Mesothelial cell of epicardium (in vitro differentiated cells): ENCODE measurements at regions not wholly inside any gene's neighbourhood (a gene's known extent, or its start where the extent isn't known, plus 50 kb on each side); places are given as distances from the start of the nearest gene placed in this dataset.
"Not testable (repeated sequence)": the region's sequence is repeated elsewhere in the genome, so short reads cannot be mapped to it uniquely, and the experiment has no call there.

ENCODE experiments used
- DNase-seq, 2 experiments: peaks; one replicate each; pipeline ENCODE4 v3.0.0; 2021; ENCODE audit warnings: low spot score in 2 of 2; ENCODE audit not compliant: unreplicated experiment in 2 of 2
- H3K27ac Mint-ChIP-seq: 2 replicates; pipeline ENCODE4 v1.8.0; 2021; ENCODE audit warnings: mixed read lengths
- H3K27me3 Mint-ChIP-seq: 2 replicates; pipeline ENCODE4 v1.8.0; 2021; ENCODE audit warnings: low read depth, mixed read lengths
- H3K36me3 Mint-ChIP-seq: 2 replicates; pipeline ENCODE4 v1.8.0; 2021; ENCODE audit warnings: mixed read lengths
- H3K4me1 Mint-ChIP-seq: 2 replicates; pipeline ENCODE4 v1.8.0; 2021; ENCODE audit warnings: mixed read lengths
- H3K4me3 Mint-ChIP-seq: 2 replicates; pipeline ENCODE4 v1.8.0; 2021; ENCODE audit warnings: mild to moderate bottlenecking, moderate library complexity, mixed read lengths
- H3K9me3 Mint-ChIP-seq: 2 replicates; pipeline ENCODE4 v1.8.0; 2021; ENCODE audit warnings: mixed read lengths
- TF ChIP-seq, protein P1 (sequence below): fragments of 200-600 bp; sonication (generic); IDR thresholded peaks from one replicate; pipeline ENCODE4 v1.5.0; 2021; ENCODE audit warnings: antibody characterized with exemption; ENCODE audit not compliant: unreplicated experiment

DNA sequence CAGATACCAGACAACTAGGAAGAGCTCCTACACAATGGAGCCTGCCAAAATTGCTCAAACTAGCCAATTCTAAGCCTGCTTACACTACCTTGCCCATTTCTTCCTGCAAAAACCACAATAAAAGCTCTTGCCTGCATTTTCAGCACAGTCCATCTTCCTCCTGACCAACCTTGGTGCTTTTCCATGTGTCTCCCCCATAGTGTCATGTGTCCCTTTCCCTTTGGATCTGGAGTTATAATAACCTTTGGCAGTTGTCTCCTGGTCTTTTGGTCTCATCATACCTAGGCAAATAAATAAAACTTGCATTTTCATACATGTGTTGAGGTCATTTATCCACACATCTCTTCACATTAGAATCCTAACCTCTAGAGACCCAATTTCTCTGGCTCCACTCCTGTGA is 203.1 kb upstream of the TRPC4 start:
- Mint-ChIP-seq H3K9me3 (peaks cover 9% of the 10 kb centered on the region), H3K27me3 (no peaks in the 10 kb centered on the region), H3K27ac (no peak overlapping the region), H3K4me3 (no peak overlapping the region), H3K36me3 (no peaks in the 10 kb centered on the region), H3K4me1 (peaks cover 4% of the 10 kb centered on the region)
- TF ChIP-seq, protein P1, sequence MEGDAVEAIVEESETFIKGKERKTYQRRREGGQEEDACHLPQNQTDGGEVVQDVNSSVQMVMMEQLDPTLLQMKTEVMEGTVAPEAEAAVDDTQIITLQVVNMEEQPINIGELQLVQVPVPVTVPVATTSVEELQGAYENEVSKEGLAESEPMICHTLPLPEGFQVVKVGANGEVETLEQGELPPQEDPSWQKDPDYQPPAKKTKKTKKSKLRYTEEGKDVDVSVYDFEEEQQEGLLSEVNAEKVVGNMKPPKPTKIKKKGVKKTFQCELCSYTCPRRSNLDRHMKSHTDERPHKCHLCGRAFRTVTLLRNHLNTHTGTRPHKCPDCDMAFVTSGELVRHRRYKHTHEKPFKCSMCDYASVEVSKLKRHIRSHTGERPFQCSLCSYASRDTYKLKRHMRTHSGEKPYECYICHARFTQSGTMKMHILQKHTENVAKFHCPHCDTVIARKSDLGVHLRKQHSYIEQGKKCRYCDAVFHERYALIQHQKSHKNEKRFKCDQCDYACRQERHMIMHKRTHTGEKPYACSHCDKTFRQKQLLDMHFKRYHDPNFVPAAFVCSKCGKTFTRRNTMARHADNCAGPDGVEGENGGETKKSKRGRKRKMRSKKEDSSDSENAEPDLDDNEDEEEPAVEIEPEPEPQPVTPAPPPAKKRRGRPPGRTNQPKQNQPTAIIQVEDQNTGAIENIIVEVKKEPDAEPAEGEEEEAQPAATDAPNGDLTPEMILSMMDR: no peak
- no peak for DNase-seq

DNA sequence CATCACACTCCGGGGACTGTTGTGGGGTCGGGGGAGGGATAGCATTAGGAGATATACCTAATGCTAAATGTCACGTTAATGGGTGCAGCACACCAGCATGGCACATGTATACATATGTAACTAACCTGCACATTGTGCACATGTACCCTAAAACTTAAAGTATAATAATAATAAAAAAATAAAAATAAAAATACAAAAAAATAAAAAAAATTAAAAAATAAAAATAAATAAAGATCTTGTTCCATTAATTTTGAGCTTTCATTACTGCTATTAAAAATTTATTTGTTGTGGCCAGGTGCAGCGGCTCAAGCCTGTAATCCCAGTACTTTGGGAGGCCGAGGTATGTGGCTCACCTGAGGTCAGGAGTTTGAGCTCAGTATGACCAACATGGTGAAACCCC is 201.8 kb upstream of the TRPC4 start:
- not testable (repeated sequence) for DNase-seq, H3K27ac Mint-ChIP-seq, H3K4me3 Mint-ChIP-seq, H3K27me3 Mint-ChIP-seq, H3K4me1 Mint-ChIP-seq, H3K36me3 Mint-ChIP-seq
- H3K9me3 Mint-ChIP-seq: peaks cover 13% of the 10 kb centered on the region

DNA sequence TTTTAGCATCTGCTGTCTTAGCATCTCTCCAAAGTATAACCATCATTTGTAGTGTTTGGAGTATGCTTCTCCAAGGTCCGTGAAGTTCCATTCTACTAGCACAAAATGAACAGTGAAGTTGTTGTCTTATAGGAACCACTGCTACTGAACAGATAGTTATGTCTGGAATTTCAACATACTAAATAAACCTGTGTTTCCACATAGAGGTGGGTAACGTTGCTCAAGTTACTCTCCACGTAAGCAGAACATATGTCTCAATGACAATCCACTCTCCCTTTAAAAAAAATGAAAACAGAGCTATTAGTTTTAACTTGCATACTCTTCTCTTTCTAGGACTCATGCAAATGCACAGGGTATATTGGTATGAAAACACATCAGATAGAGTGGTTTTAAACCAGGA is 184.3 kb upstream of the TRPC4 start:
- Mint-ChIP-seq H3K27ac (no peak overlapping the region), H3K27me3 (no peaks in the 10 kb centered on the region), H3K4me3 (no peak overlapping the region), H3K9me3 (peaks cover 20% of the 10 kb centered on the region), H3K4me1 (peaks cover 7% of the 10 kb centered on the region), H3K36me3 (peaks cover 9% of the 10 kb centered on the region)
- DNase-seq: no peak
- TF ChIP-seq, protein P1: no peak

DNA sequence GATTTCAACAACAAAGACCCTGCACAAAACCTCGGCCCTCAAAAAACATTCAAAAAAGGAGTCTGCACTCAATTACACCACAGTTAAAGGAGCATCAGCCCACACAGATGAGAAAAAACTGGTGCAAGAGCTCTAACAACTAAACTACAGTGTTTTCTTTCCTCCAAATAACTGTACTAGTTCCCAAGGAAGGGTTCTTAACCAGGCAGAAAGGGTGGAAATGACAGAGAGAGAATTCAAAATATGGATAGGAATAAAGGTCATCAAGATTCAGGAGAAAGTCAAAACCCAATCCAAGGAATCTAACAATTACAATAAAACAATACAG is 176.4 kb upstream of the TRPC4 start:
- TF ChIP-seq, protein P1: no peak
- H3K9me3 Mint-ChIP-seq: peaks cover 40% of the 10 kb centered on the region
- peaks cover 27% of the 10 kb centered on the region for H3K36me3 Mint-ChIP-seq

DNA sequence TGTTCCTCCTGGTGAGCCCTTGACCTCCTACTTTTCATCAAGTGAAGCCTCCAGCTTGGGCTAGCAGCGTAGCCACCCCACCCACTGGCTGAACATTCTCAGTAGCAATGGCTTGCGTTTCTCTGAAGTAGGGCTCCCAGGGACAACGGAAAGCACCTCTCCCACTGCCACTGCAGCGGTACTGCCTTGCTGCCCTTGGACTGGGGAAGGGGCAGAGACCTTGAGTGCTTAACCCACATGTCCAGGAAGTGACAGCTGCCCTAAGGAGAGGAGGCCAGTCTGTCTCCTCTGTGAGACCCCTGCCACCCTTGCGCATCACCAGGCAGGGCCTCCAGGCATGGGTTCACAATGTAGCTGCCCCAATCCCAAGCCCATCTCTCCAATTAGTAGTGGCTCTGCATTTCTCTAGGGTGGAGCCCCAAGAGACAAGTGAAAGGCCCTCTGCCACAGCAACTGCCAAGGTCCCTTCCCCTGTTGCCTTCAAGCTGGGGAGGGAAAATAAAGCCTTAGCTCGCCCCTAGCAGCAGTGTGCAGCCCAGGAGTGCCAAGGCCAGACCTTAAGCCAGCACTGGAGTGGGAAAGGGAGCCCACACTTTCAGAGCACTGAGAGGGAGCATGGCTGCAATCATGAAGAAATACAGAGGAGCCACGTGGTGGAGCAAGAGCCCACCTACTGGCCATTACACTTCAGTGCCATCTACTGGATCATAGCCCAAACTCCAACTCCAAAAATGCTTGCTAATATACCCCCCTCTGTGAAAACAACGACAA is 175.9 kb upstream of the TRPC4 start:
- Mint-ChIP-seq H3K4me3 (no peak overlapping the region), H3K27ac (no peak overlapping the region), H3K9me3 (peaks cover 34% of the 10 kb centered on the region), H3K4me1 (no peaks in the 10 kb centered on the region), H3K36me3 (peaks cover 23% of the 10 kb centered on the region), H3K27me3 (no peaks in the 10 kb centered on the region)
- DNase-seq: no peak
- TF ChIP-seq, protein P1: no peak

More for the DNA sequence above, 176.4 kb upstream of the TRPC4 start:
- Mint-ChIP-seq H3K27ac (no peak overlapping the region), H3K4me3 (no peak overlapping the region), H3K4me1 (no peaks in the 10 kb centered on the region), H3K27me3 (no peaks in the 10 kb centered on the region)
- DNase-seq: no peak

- peaks cover 30% of the 10 kb centered on the region for H3K9me3 Mint-ChIP-seq
- no peak overlapping the region for H3K4me3 Mint-ChIP-seq
- H3K27me3 Mint-ChIP-seq: no peaks in the 10 kb centered on the region
- DNase-seq: no peak
- no peaks in the 10 kb centered on the region for H3K4me1 Mint-ChIP-seq
- peaks cover 18% of the 10 kb centered on the region for H3K36me3 Mint-ChIP-seq
- H3K27ac Mint-ChIP-seq: no peak overlapping the region
- TF ChIP-seq, protein P1: no peak
Observed at GRCh38 chr13:38044067-38044466, 174.5 kb upstream of the TRPC4 start.
